Vagina (tissue), 2 donors: ENCODE measurements at regions not wholly inside any gene's neighbourhood (a gene's known extent, or its start where the extent isn't known, plus 50 kb on each side); places are given as distances from the start of the nearest gene placed in this dataset.

ENCODE experiments used
- DNase-seq, 2 donors: peaks; one replicate each; pipeline ENCODE4 v3.0.0-alpha.2; 2017; ENCODE audit errors: extremely low spot score in 2 of 2
- H3K27ac ChIP-seq: fragments of 200-600 bp; sonication (generic); one replicate; pipeline ENCODE4 v1.5.1; 2019
- H3K27me3 ChIP-seq: fragments of 200-600 bp; sonication (generic); one replicate; pipeline ENCODE4 v1.5.1; 2019
- H3K36me3 ChIP-seq, 2 donors: fragments of 200-600 bp; sonication (generic); one replicate each; pipeline ENCODE4 v1.5.1; 2017 to 2019
- H3K4me1 ChIP-seq: fragments of 200-600 bp; sonication (generic); one replicate; pipeline ENCODE4 v1.5.1; 2019
- H3K4me3 ChIP-seq, 2 donors: fragments of 200-600 bp; sonication (generic); 1 replicate in 1 of 2; 2 replicates in 1 of 2; pipeline ENCODE4 v1.5.1; 2016 to 2019
- H3K9me3 ChIP-seq: fragments of 200-600 bp; sonication (generic); one replicate; pipeline ENCODE4 v1.5.1; 2019
- CTCF ChIP-seq, 3 experiments: fragments of 450-650 bp in 2 of 3; fragments of 200-600 bp in 1 of 3; sonication (generic) in 1 of 3; IDR thresholded peaks; one replicate each; pipeline ENCODE4 v1.5.1; 2017 to 2019; ENCODE audit warnings: antibody characterized with exemption in 3 of 3, mild to moderate bottlenecking in 2 of 3, moderate library complexity in 2 of 3
- POLR2A ChIP-seq, 2 donors: fragments of 450-650 bp; IDR thresholded peaks; one replicate each; pipeline ENCODE4 v1.6.1; 2017; ENCODE audit warnings: antibody characterized with exemption in 2 of 2, mild to moderate bottlenecking in 2 of 2, moderate library complexity in 2 of 2
- POLR2AphosphoS5 ChIP-seq, 2 donors: sonication (generic); formaldehyde crosslinking; IDR thresholded peaks; one replicate each; pipeline ENCODE4 v1.9.0; 2017; ENCODE audit warnings: antibody characterized with exemption in 2 of 2, mild to moderate bottlenecking in 2 of 2, low read depth in 1 of 2; ENCODE audit not compliant: insufficient read depth in 1 of 2
- intact Hi-C: fragments of 100-400 bp; cut with DNase I; formaldehyde crosslinking; loops from one replicate; pipeline ENCODE4 v1.15.1; 2023

- TF ChIP-seq CTCF (IDR thresholded peaks at IDR 0.05) (no peak), POLR2AphosphoS5 (IDR thresholded peaks at IDR 0.05; ENCODE audit: insufficient read depth in 1 of 2, low read depth in 1 of 2) (no peak), POLR2A (IDR thresholded peaks at IDR 0.05) (no peak)
- intact Hi-C loops = no loop called here
Measured at GRCh38 chr1:218803351-218803997, 370.2 kb upstream of the LYPLAL1 start.

GRCh38 chr1:218804014-218804785 is 369.5 kb upstream of the LYPLAL1 start:
- no peak for TF ChIP-seq POLR2A (IDR thresholded peaks at IDR 0.05)
- no peak for TF ChIP-seq CTCF (IDR thresholded peaks at IDR 0.05)
- no peak for TF ChIP-seq POLR2AphosphoS5 (IDR thresholded peaks at IDR 0.05; ENCODE audit: insufficient read depth in 1 of 2, low read depth in 1 of 2)
- DNase-seq = no peak
- H3K9me3 ChIP-seq = no peaks in the 10 kb centered on the region
- intact Hi-C loops = no loop called here
- H3K4me1 ChIP-seq = no peaks in the 10 kb centered on the region
- no peak overlapping the region for H3K4me3 ChIP-seq
- H3K27ac ChIP-seq = no peak overlapping the region
- no peaks in the 10 kb centered on the region for H3K27me3 ChIP-seq
- no peaks in the 10 kb centered on the region for H3K36me3 ChIP-seq

More at GRCh38 chr1:218803351-218803997, 370.2 kb upstream of the LYPLAL1 start:
- no peaks in the 10 kb centered on the region for H3K36me3 ChIP-seq
- H3K27ac ChIP-seq = no peak overlapping the region
- no peaks in the 10 kb centered on the region for H3K9me3 ChIP-seq
- no peak overlapping the region for H3K4me3 ChIP-seq
- DNase-seq = no peak
- H3K27me3 ChIP-seq = no peaks in the 10 kb centered on the region
- H3K4me1 ChIP-seq = no peaks in the 10 kb centered on the region

GRCh38 chr1:218809061-218809460 is 364.6 kb upstream of the LYPLAL1 start:
- H3K36me3 ChIP-seq = no peaks in the 10 kb centered on the region
- TF ChIP-seq POLR2AphosphoS5 (IDR thresholded peaks at IDR 0.05; ENCODE audit: insufficient read depth in 1 of 2, low read depth in 1 of 2) (no peak), POLR2A (IDR thresholded peaks at IDR 0.05) (no peak), CTCF (IDR thresholded peaks at IDR 0.05) (no peak)
- no peak for DNase-seq
- intact Hi-C loops = no loop called here
- no peaks in the 10 kb centered on the region for H3K27me3 ChIP-seq
- H3K4me3 ChIP-seq = no peak overlapping the region
- peaks cover 16% of the 10 kb centered on the region for H3K4me1 ChIP-seq
- no peaks in the 10 kb centered on the region for H3K9me3 ChIP-seq
- H3K27ac ChIP-seq = no peak overlapping the region

- Histone ChIP-seq H3K9me3 (no peaks in the 10 kb centered on the region), H3K4me1 (peaks cover 16% of the 10 kb centered on the region), H3K27me3 (no peaks in the 10 kb centered on the region), H3K36me3 (no peaks in the 10 kb centered on the region), H3K27ac (peak overlapping the region; percentile 4), H3K4me3 (no peak overlapping the region)
- intact Hi-C loops = no loop called here
- no peak for DNase-seq
- no peak for TF ChIP-seq POLR2A (IDR thresholded peaks at IDR 0.05)
- no peak for TF ChIP-seq POLR2AphosphoS5 (IDR thresholded peaks at IDR 0.05; ENCODE audit: insufficient read depth in 1 of 2, low read depth in 1 of 2)
- TF ChIP-seq CTCF (IDR thresholded peaks at IDR 0.05) = no peak
Measured at GRCh38 chr1:218809625-218810024, 364.1 kb upstream of the LYPLAL1 start.

- Histone ChIP-seq H3K27ac (peak overlapping the region; percentile 4), H3K9me3 (no peaks in the 10 kb centered on the region), H3K4me1 (peaks cover 16% of the 10 kb centered on the region), H3K27me3 (no peaks in the 10 kb centered on the region), H3K4me3 (no peak overlapping the region), H3K36me3 (no peaks in the 10 kb centered on the region)
- no peak for DNase-seq
- intact Hi-C loops = no loop called here
- no peak for TF ChIP-seq POLR2AphosphoS5 (IDR thresholded peaks at IDR 0.05; ENCODE audit: insufficient read depth in 1 of 2, low read depth in 1 of 2)
- no peak for TF ChIP-seq POLR2A (IDR thresholded peaks at IDR 0.05)
- TF ChIP-seq CTCF (IDR thresholded peaks at IDR 0.05) = no peak
Measured at GRCh38 chr1:218810306-218810705, 363.4 kb upstream of the LYPLAL1 start.
